GM21717 (cell line): ENCODE measurements at regions not wholly inside any gene's neighbourhood (a gene's known extent, or its start where the extent isn't known, plus 50 kb on each side); places are given as distances from the start of the nearest gene placed in this dataset.

Source experiments
- ATAC-seq: cut with Tn5 transposase; IDR thresholded peaks from one replicate; pipeline ENCODE4 v1.9.1; 2021; ENCODE audit warnings: mild to moderate bottlenecking, moderate library complexity; ENCODE audit not compliant: unreplicated experiment

- no peak for ATAC-seq
These were observed 399.3 kb downstream of the PTPRC start for GRCh38 chr1:199038156-199038555.

DNA sequence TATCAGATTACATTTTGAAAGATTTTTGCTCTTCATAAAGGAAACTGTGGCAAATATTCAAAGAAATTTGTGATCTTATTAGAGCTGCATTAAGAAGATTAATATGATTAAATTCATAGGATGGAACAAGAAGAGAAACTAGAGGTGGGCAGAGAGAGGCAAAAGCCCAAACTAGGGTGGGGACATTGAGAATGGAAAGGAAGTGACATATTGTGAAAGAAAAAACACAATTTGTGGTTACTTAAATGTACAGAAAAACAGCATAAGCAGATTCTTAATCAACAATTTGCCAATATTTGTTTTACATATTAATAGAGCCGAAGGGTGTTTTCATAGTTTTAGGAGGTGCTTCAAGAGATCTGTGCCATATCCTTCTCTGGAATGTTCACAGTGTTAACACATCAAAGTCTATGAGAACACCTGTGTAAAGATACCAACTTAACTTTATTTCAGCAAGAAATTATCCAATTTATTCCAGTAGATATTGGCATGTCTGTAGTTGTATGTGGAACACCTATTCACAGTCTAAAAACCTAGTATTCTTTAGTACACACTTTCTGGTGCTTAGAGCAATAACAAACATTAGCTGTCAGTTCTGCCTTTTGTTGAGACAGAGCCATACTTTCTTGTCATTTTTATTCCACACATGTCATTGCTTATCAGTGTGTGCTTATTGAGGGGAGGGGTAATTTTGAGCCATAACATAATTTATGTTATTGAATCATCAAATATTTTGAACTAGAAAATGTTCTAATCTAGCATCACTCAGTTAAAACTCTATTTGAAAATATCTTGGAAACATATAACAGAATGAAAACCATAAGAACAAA lies 401.5 kb downstream of the PTPRC start:
- ATAC-seq = no peak

DNA sequence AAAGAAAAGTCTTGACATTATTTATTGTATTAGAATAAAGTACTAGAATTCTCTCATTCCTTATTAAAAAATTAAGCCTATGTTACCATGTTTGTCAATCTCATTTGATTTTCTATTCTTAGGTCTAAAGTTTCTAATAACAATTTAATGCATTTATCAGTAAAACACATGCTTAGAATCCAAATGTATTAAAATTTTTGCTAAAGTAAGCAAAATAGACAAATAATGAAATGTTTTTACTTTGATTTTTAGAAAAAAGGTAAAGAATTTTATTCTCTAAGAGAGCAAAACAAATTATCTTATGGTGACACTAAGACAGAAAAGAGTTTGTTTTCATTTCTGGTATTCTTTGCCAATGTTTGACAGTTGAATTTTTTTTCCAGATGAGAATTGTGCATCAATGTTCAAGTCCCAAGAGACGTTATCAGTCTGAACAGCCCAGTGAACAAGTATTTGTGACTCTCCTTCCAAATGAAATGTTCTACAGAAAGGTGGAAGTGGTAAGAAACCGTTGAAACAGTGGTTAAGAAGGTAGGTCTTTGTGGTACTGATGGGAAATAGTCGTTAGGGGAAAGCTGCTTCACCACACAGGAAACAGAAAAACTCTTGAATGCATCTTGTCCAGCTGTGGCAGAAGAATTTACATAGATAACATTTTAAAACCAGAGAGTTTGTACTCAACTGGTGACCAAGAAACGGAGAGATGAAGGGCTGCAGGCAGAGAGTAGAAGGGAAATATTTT lies 402.5 kb downstream of the PTPRC start:
- peak; percentile 99 for ATAC-seq

GRCh38 chr1:199042193-199042592 lies 403.4 kb downstream of the PTPRC start:
- ATAC-seq = no peak

DNA sequence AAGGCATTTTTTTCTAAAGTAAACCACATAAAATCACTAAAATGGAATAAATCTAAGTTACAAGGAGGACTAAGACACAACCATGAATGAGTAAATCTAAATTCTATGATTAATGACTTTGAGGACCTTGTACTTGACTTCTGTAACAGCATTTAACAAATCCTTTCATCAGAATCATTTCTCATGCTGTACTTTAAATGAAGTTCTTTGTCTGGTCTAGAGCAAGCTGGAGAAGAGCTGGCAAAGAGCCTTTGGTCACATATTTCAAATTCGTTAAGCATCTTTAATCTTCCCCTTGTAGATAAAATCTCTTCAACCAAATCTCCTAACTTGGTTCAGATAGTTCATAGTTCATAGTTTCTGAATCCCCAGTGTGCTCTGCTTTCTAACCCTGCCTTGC lies 405.4 kb downstream of the PTPRC start:
- no peak for ATAC-seq

- no peak for ATAC-seq
These were observed 407.8 kb downstream of the PTPRC start for GRCh38 chr1:199046618-199047017.

DNA sequence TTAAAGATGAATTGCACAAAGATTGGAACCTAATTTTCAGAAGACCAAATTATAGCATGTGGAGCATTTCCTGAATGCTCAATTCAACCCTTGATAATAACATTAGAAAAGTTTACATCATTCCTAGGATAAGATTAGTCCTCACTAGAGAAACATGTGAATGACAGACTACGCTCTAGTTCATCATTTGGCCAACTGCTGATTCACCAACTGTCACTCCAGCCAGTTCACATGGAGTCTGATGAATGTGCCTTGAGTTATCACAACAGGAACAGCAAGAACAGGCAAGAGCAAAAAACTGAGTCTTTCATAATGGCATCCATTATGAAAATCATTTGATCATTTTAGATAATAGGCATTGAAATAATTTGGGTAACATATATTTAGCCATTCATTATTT lies 415.9 kb downstream of the PTPRC start:
- ATAC-seq = no peak

GRCh38 chr1:199057322-199057721 lies 418.5 kb downstream of the PTPRC start:
- ATAC-seq = no peak

DNA sequence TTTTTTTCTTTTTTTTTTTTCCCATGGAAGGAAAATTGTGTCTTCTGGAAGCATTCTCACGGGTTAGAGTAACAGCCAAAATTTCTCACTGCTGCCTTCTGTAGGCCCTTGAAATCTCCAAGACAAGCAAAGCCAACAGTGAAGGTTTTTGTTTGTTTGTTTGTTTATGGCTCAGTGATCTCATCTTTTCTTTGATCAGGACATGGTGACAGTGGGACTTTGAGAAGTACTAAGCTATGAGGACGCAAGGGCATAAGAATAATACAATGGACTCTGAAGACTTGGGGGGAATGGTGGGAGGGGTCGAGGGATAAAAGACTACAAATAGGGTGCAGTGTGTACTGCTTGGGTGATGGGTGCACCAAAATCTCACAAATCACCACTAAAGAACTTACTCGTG lies 419.4 kb downstream of the PTPRC start:
- ATAC-seq = no peak

DNA sequence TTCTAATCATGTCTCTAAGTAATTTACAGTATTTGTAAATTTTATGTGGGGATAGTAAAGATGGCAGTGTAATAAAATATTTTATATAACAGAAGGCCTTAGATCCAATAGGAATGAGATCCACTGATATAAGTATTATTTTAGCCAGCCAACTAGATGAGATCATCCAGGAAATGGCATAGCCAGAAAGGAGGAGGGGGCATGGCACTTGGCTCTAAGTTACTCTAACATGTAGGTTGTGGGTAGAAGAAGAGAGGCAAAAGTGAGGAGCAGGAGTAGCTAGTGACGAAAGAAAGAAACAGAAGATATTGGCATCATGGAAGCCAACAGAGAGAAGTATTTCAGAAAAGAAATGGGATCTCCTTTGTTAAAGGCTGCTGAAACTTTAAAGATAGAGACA lies 426.1 kb downstream of the PTPRC start:
- no peak for ATAC-seq

DNA sequence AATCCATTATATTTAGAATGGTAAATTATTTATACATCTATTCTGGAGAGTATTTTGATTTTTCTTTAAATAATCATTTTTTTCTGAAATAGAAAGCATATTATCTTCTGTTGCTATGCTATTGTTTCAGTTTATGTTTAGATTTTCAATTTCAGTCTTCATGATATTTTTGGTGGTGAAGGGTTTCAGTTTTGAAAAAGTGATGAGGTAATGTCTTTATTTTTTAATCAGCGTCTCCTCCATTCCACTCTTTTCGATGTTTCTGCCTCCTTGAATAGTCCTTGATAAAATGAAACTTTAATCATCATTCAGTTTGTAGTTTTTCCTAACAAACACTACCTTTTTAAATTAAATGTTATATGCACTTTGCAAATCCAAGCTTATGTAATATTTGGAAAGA lies 428.6 kb downstream of the PTPRC start:
- ATAC-seq = peak; percentile 95

DNA sequence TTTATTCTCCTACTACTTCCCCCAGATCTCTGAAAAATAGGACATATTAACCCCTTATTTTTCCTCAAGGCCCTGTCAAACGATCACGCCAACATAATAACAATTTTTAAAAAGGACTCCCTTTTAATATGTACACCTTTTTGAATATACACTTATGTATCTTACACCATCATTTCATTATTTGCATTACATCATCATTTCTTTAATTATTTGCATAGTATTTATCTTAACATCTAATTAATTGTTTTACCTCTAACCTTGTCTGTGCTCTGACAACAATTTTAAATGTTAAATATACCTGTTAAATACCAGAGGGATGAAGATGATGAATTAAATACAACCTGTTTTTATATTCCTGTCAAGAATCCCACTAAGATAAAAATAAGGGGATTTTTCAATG lies 432.2 kb downstream of the PTPRC start:
- no peak for ATAC-seq

DNA sequence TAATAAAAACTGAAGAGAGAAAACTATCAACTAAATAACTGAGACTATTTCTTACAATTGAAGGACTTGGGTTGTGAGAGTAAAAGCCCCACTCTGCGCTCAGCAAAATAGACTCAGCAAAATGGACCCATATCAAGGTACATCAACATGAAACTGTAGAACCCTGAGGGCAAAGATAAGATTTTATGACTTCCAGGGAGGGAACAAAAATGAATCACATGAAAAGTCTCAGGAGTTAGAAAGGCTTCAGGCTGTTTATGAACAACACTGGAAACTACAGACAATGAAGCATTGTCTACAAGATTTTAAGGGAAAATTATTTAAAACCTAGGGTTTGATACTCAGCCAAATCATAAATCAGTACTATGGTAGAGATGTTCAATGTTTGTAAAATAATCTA lies 434.3 kb downstream of the PTPRC start:
- no peak for ATAC-seq

- ATAC-seq = no peak
These were observed 437.0 kb downstream of the PTPRC start for GRCh38 chr1:199075792-199076191.

GRCh38 chr1:199079994-199080393 lies 441.2 kb downstream of the PTPRC start:
- no peak for ATAC-seq

GRCh38 chr1:199081739-199082138 lies 442.9 kb downstream of the PTPRC start:
- peak; percentile 78 for ATAC-seq

- ATAC-seq = no peak
These were observed 444.0 kb downstream of the PTPRC start for GRCh38 chr1:199082778-199083389.

- ATAC-seq = no peak
These were observed 444.8 kb downstream of the PTPRC start for GRCh38 chr1:199083680-199084079.

DNA sequence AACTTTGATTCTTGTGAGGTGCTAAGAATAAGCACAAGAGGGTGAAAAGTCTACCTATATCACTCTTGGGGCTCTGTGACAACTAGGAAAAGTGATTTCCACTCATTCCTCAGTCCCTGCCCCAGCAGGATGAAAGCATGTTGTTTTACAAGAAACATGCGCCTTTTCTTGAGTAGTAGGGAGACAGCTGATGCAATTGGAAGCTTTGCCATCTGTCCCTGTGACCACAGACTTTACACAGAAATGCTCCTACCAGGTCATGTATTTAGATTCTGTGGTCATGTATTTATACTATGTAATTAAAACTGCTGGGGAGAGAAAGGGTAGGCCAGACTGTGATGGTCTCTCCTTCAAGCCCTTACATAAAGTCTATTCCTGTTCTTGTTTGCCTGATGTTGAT lies 445.5 kb downstream of the PTPRC start:
- no peak for ATAC-seq

DNA sequence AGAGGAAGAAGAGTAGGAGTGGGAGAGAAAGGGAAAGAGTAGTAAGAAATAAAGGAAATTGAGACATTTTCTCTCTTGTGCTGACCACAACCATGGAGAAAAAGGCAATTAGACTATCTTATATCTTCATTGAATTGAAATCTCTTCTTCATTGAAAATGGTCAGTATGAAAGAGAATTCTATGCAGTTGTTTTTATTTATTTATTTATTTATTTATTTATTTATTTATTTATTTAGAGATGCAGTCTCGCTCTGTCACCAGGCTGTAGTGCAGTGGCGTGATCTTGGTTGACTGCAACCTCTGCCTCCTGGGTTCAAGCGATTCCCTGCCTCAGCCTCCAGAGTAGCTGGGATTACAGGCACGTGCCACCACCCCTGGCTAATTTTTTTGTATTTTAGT lies 447.1 kb downstream of the PTPRC start:
- ATAC-seq = no peak

GRCh38 chr1:199087144-199087543 lies 448.3 kb downstream of the PTPRC start:
- no peak for ATAC-seq
